Upper lobe of left lung (tissue), 4 donors: ENCODE measurements at regions not wholly inside any gene's neighbourhood (a gene's known extent, or its start where the extent isn't known, plus 50 kb on each side); places are given as distances from the start of the nearest gene placed in this dataset.
"Not testable (repeated sequence)": the region's sequence is repeated elsewhere in the genome, so short reads cannot be mapped to it uniquely, and the experiment has no call there.

Source experiments
- CTCF ChIP-seq, 6 experiments: fragments of 450-650 bp in 4 of 6; fragments of 200-600 bp in 2 of 6; sonication (generic) in 2 of 6; IDR thresholded peaks; one replicate each; pipeline ENCODE4 v1.5.1; 2016 to 2019; ENCODE audit warnings: antibody characterized with exemption in 6 of 6
- EP300 ChIP-seq, 4 donors: sonication (generic); formaldehyde crosslinking; IDR thresholded peaks; one replicate each; pipeline ENCODE4 v1.5.1; 2017; ENCODE audit warnings: antibody characterized with exemption in 4 of 4, control low read depth in 2 of 4
- POLR2A ChIP-seq, 4 donors: fragments of 450-650 bp; IDR thresholded peaks; one replicate each; pipeline ENCODE4 v1.5.1; 2016 to 2017; ENCODE audit warnings: antibody characterized with exemption in 4 of 4, mild to moderate bottlenecking in 2 of 4
- POLR2AphosphoS5 ChIP-seq, 2 donors: sonication (generic); formaldehyde crosslinking; IDR thresholded peaks; one replicate each; pipeline ENCODE4 v1.5.1; 2017; ENCODE audit warnings: antibody characterized with exemption in 2 of 2

DNA sequence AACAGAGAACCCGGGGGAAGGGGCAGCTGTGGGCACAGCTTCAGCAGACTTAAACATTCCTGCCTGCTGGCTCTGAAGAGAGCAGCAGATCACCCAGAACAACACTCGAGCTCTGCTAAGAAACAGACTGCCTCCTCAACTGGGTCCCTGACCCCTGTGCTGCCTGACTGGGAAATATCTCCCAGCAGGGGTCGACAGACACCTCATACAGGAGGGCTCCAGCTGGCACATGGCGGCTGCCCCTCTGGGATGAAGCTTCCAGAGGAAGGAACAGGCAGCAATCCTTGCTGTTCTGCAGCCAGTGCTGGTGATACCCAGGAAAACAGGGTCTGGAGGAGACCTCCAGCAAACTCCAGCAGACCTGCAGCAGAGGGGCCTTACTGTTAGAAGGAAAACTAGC is 234.5 kb downstream of the TACR3 start:
- not testable (repeated sequence) for TF ChIP-seq CTCF, POLR2AphosphoS5, POLR2A, EP300 (IDR thresholded peaks at IDR 0.05)
